ENCODE measurements at regions not wholly inside any gene's neighbourhood (a gene's known extent, or its start where the extent isn't known, plus 50 kb on each side); places are given as distances from the start of the nearest gene placed in this dataset.
A peak's percentile ranks its signal among the peaks of the same experiment; 100 is the strongest.

- TF ChIP-seq REST (IDR thresholded peaks at IDR 0.05; ENCODE audit: unreplicated experiment), result no peak
Observed at GRCh38 chr2:67689651-67690050, 292.5 kb downstream of the ETAA1 start (continued).

GRCh38 chr2:67694445-67694844 lies 297.3 kb downstream of the ETAA1 start:
- H3K4me1 Mint-ChIP-seq, result peaks cover 26% of the 10 kb centered on the region

More at GRCh38 chr2:67694445-67694844, 297.3 kb downstream of the ETAA1 start:
- Mint-ChIP-seq H3K27ac (no peak overlapping the region), H3K9me3 (no peaks in the 10 kb centered on the region), H3K36me3 (ENCODE audit: low read depth) (no peaks in the 10 kb centered on the region), H3K27me3 (ENCODE audit: insufficient read depth, low read depth, poor library complexity) (peaks cover 9% of the 10 kb centered on the region), H3K4me3 (peak overlapping the region; percentile 19; the same call in 1 of the 3 replicates)
- Histone ChIP-seq H3K9me2 (ENCODE audit: insufficient read depth) (no peaks in the 10 kb centered on the region), H3K27me3 (ENCODE audit: insufficient read depth) (no peaks in the 10 kb centered on the region), H3K27ac (ENCODE audit: low read depth) (no peak overlapping the region), H2AFZ (peak overlapping the region; percentile 99), H4K20me1 (replicated peaks; ENCODE audit: insufficient read depth) (no peaks in the 10 kb centered on the region), H3K4me3 (no peak overlapping the region), H3K4me1 (ENCODE audit: insufficient read depth) (peaks cover 27% of the 10 kb centered on the region), H3K79me2 (replicated peaks; ENCODE audit: insufficient read depth) (no peaks in the 10 kb centered on the region), H3K36me3 (ENCODE audit: insufficient read depth) (no peaks in the 10 kb centered on the region), H3K4me2 (peak overlapping the region; percentile 58), H3F3A (replicated peaks; ENCODE audit: low read depth) (no peaks in the 10 kb centered on the region)
- ATAC-seq (peak; percentile 90), DNase-seq (ENCODE audit: low spot score) (peak; percentile 50)
- TF ChIP-seq JUNB (IDR thresholded peaks at IDR 0.05; ENCODE audit: unreplicated experiment) (no peak), ZNF331 (CRISPR knock-in tag; IDR thresholded peaks at IDR 0.05; ENCODE audit: low read depth) (no peak), POLR2AphosphoS5 (IDR thresholded peaks at IDR 0.05; ENCODE audit: low read depth) (no peak), EZH2phosphoT487 (IDR thresholded peaks at IDR 0.05; ENCODE audit: unreplicated experiment) (no peak), STAT1 (IDR thresholded peaks at IDR 0.05; ENCODE audit: unreplicated experiment) (no peak), ZNF462 (CRISPR knock-in tag; IDR thresholded peaks at IDR 0.05) (no peak), REST (IDR thresholded peaks at IDR 0.05; ENCODE audit: unreplicated experiment) (no peak), CREB1 (CRISPR knock-in tag; IDR thresholded peaks at IDR 0.05; ENCODE audit: low read depth) (no peak), NANOG (IDR thresholded peaks at IDR 0.05; ENCODE audit: borderline replicate concordance) (no peak)
